ENCODE measurements at regions not wholly inside any gene's neighbourhood (a gene's known extent, or its start where the extent isn't known, plus 50 kb on each side); places are given as distances from the start of the nearest gene placed in this dataset.

- CTCF ChIA-PET = interaction anchor here (1.0 kb wide), 1 partner anchor 21 kb away, joined by 3 read pairs; no protein-coding TSS in a partner anchor
These were observed 338.6 kb downstream of the TBX15 start for GRCh38 chr1:118649369-118650106.

GRCh38 chr1:118636004-118636403, 352.1 kb downstream of the TBX15 start:
- no peak overlapping the region for H3K4me3 ChIP-seq (ENCODE audit: low read depth in 2 of 2, low read length in 1 of 2)
- CTCF ChIA-PET = no interaction called here
- POLR2A ChIA-PET = no interaction called here
- TF ChIP-seq RCOR1 (IDR thresholded peaks at IDR 0.05; ENCODE audit: low read length) (no peak), POLR2AphosphoS5 (IDR thresholded peaks at IDR 0.05; ENCODE audit: low read depth, low read length) (no peak), ZBTB33 (IDR thresholded peaks at IDR 0.05; ENCODE audit: borderline replicate concordance, low read depth) (no peak), NRF1 (IDR thresholded peaks at IDR 0.05; ENCODE audit: low read depth, low read length) (no peak), CHD2 (IDR thresholded peaks at IDR 0.05; ENCODE audit: low read length, partially characterized antibody) (no peak), CTCF (IDR thresholded peaks at IDR 0.05) (no peak), ELF1 (IDR thresholded peaks at IDR 0.05) (no peak), GABPA (IDR thresholded peaks at IDR 0.05; ENCODE audit: low read depth) (no peak), EP300 (IDR thresholded peaks at IDR 0.05; ENCODE audit: borderline replicate concordance in 1 of 2, low read depth in 1 of 2, low read length in 1 of 2) (no peak), MXI1 (IDR thresholded peaks at IDR 0.05; ENCODE audit: low read depth, low read length) (no peak), SIN3A (IDR thresholded peaks at IDR 0.05; ENCODE audit: borderline replicate concordance, low read depth, low read length) (no peak), REST (IDR thresholded peaks at IDR 0.05; ENCODE audit: low read depth, low read length) (no peak), MAX (IDR thresholded peaks at IDR 0.05; ENCODE audit: low read depth) (no peak), RFX5 (IDR thresholded peaks at IDR 0.05; ENCODE audit: low read length) (no peak), IRF3 (IDR thresholded peaks at IDR 0.05; ENCODE audit: low read depth, low read length) (no peak), FOSL2 (IDR thresholded peaks at IDR 0.05; ENCODE audit: borderline replicate concordance, low read depth) (no peak), RAD21 (IDR thresholded peaks at IDR 0.05; ENCODE audit: low read length) (no peak)

More at GRCh38 chr1:118649369-118650106, 338.6 kb downstream of the TBX15 start:
- Histone ChIP-seq H4K20me1 (ENCODE audit: insufficient read depth) (no peaks in the 10 kb centered on the region), H2AFZ (ENCODE audit: low read depth) (no peak overlapping the region), H3K9ac (no peak overlapping the region), H3K79me2 (ENCODE audit: insufficient read depth) (no peaks in the 10 kb centered on the region), H3K4me3 (ENCODE audit: low read depth in 2 of 2, low read length in 1 of 2) (no peak overlapping the region), H3K4me2 (no peak overlapping the region), H3K27ac (ENCODE audit: low read depth in 2 of 2, low read length in 1 of 2) (no peak overlapping the region), H3K27me3 (ENCODE audit: insufficient read depth) (no peaks in the 10 kb centered on the region), H3F3A (replicated peaks; ENCODE audit: insufficient read depth) (no peaks in the 10 kb centered on the region), H3K9me3 (no peaks in the 10 kb centered on the region), H3K4me1 (ENCODE audit: control insufficient read depth in 1 of 2, insufficient read depth in 2 of 2, low read depth in 1 of 2, low read length in 1 of 2) (no peaks in the 10 kb centered on the region), H3K9me2 (no peaks in the 10 kb centered on the region), H3K36me3 (replicated peaks in 1 of 2; ENCODE audit: control insufficient read depth in 1 of 2, insufficient read depth in 2 of 2, low read length in 1 of 2) (no peaks in the 10 kb centered on the region)
- DNase-seq = no peak
- TF ChIP-seq TCF12 (IDR thresholded peaks at IDR 0.05) = no peak
- WGBS (ENCODE audit: low lambda C conversion rate) = 0% methylated on average over 4 of the region's 4 CpGs
- POLR2A ChIA-PET = no interaction called here

More at GRCh38 chr1:118636004-118636403, 352.1 kb downstream of the TBX15 start:
- Histone ChIP-seq H2AFZ (ENCODE audit: low read depth) (no peak overlapping the region), H3K9me3 (no peaks in the 10 kb centered on the region), H3K9ac (no peak overlapping the region), H3K79me2 (ENCODE audit: insufficient read depth) (no peaks in the 10 kb centered on the region), H3K36me3 (replicated peaks in 1 of 2; ENCODE audit: control insufficient read depth in 1 of 2, insufficient read depth in 2 of 2, low read length in 1 of 2) (no peaks in the 10 kb centered on the region), H3K4me1 (ENCODE audit: control insufficient read depth in 1 of 2, insufficient read depth in 2 of 2, low read depth in 1 of 2, low read length in 1 of 2) (no peaks in the 10 kb centered on the region), H3K4me2 (no peak overlapping the region), H3K27me3 (ENCODE audit: insufficient read depth) (no peaks in the 10 kb centered on the region), H3K9me2 (no peaks in the 10 kb centered on the region), H4K20me1 (ENCODE audit: insufficient read depth) (no peaks in the 10 kb centered on the region), H3K27ac (ENCODE audit: low read depth in 2 of 2, low read length in 1 of 2) (no peak overlapping the region), H3F3A (replicated peaks; ENCODE audit: insufficient read depth) (no peaks in the 10 kb centered on the region)
- DNase-seq = no peak

All from SK-N-SH (cell line).